Stimulated activated CD8-positive, alpha-beta memory T cell treated with anti-CD3 and anti-CD28 coated beads, Interleukin-12 subunit alpha, Interleukin-12 subunit beta, amount 100 ng/mL, for 4 hours (primary cell): ENCODE measurements at regions not wholly inside any gene's neighbourhood (a gene's known extent, or its start where the extent isn't known, plus 50 kb on each side); places are given as distances from the start of the nearest gene placed in this dataset.
A peak's percentile ranks its signal among the peaks of the same experiment; 100 is the strongest.
"Not testable (repeated sequence)": the region's sequence is repeated elsewhere in the genome, so short reads cannot be mapped to it uniquely, and the experiment has no call there.

Experiments used
- DNase-seq: peaks from one replicate; pipeline ENCODE4 v3.0.0-alpha.2; 2020; ENCODE audit warnings: low read depth

DNA sequence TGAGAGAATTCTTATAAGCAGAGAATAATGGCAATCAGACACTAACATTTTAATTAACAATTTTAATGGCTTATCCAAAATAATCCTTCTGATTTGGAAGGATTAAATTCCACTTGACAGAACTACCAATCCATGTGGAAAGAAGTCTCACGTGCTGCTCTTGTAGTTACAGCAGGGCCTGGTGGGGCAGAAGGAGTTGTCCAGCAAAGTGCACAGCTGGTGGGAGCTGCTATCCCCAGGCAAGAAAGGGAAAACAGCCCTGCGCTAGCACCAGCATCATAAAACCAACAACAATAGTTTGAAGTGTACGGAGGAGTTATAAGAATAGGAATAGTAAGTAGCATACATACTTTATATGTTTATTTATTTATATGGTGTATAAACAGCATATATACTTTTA is 127.4 kb upstream of the TRIM2 start:
- no peak for DNase-seq

DNA sequence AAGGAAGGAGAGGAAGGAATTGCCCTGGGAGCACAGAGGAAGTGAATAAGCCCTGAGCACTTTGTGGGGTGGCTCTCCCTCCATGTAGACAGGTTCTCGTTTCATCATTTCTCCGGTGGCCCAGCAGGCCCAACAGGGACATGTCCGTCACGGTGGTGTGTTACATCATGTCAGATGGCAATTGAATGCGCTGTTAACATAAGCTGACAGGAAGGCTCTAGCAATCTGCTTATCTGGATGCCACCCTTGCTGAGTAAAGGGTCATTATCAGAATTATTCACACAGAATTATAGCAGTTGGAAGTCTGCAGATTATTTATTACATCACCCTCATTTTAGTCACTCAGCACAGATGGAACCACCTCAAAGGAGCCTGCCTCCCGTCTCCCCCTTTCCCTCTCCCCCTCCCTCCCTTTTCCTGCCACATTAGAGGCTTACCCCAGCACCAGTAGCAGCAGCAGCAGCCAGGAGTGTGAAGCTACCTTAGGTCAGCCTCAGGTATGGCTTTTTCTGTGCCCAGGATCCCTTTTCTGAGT is 124.3 kb upstream of the TRIM2 start:
- no peak for DNase-seq

DNA sequence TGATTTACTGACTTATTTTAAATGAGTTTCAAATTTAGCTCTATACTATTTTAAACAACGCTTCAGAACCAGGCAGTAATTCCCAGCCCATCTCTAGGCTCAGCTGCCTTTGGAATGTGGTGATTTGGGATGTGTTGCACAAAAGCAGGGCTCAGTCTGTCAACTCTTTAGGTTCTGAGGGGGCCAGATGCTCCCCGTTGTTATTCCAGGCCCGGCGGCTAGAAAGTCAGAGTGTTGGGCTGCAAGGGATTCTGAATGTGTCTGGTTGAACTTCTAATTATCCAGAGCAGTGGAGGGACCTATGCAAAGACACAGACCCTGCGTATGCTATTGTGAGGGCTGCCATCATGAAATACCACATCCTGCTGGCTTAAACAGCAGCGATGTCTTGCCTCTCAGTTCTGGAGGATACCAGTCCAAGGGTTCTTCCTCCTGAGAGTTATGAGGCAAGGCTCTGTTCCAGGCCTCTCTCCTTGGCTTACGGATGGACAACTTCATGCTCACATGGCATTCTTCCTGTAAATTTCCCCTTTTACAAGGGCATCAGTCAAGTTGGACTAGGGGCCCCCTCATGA is 123.2 kb upstream of the TRIM2 start:
- no peak for DNase-seq

DNA sequence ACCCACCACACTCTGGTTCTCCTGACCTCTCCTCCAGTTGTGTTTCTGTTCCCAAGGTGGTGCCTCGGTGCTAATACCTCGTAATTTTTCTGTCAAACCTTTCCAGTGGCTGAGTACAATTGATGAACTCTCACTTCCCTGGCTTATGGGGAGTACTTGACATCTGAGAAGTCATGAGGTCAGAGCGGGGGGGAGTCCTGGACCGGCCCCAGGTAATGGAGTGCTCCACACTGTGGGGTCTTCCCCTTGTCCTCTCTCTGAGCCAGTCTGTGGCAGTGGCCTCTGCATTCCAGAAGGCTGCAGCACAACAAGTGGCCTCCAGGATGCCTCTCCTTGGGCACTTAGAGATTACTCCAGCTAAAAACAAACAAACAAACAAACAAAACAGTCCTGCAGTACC is 122.5 kb upstream of the TRIM2 start:
- no peak for DNase-seq

DNA sequence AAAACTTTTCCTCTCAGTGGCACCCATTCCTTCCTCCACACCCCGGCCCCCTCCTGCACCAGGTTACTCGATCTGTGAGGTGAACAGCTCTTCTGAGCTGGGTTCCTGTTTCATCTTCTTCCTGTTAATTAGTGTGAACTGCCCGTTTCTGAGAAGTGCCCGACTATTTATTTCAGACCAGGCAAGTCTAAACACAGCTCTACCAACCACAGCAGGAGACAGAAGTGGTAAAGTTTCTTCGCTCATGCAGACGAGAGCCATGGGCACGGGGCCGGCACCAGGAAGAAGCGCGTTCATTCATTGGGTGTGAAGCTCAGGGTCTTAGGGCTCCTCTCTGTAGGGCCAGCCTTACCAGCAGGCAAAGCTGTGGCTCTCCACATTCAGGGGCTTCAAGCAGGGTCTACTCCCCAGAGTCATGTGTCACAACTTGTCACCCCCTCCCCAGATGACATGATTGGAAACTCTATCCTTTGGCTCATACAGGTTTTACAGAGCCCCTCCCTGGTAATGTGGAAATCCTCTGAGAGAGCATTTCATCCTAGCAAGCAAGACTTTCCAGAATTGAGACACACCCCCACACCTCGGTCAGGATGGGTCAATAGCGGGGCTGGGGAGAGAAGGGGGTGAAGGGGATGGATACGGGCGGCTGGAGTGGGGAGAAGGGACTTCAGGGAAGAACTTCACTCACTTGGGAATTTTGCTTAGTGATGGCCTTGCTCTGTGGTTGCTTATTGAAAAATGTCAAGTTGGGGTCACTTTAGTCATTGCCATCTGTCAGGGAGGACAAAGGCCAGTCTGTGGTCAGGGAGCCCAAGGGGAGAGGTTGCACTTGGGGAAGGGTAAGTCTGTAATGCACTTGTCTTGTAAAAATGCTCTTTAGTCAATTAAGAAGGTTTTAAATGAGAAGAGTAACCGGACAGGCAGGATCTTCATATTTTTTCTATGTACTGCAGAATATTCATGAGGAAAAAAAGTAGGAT is 121.6 kb upstream of the TRIM2 start:
- no peak for DNase-seq

DNA sequence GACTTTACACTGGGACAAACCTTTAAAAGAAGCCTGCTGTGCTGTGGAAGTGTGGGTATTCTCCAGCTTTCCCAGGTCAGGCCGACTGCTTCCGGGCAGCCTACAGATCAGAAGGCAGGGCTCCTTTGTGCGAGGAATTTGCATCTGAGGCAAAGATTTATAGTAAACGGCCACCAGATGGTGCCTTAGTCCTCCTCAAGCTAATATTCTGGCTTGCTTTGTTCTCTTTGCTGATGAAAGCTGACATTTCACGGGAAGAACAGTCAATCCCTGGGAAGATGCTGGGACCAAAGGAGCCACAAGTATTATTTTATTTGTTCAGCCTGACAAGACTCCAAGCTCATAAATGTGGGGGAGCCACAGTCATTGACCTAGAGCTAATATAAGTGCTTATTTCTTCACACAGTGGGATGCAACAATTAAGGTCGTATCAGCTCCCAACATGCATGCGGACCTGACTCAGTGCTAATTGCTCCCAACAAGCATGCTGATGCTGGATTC is 120.7 kb upstream of the TRIM2 start:
- no peak for DNase-seq

DNA sequence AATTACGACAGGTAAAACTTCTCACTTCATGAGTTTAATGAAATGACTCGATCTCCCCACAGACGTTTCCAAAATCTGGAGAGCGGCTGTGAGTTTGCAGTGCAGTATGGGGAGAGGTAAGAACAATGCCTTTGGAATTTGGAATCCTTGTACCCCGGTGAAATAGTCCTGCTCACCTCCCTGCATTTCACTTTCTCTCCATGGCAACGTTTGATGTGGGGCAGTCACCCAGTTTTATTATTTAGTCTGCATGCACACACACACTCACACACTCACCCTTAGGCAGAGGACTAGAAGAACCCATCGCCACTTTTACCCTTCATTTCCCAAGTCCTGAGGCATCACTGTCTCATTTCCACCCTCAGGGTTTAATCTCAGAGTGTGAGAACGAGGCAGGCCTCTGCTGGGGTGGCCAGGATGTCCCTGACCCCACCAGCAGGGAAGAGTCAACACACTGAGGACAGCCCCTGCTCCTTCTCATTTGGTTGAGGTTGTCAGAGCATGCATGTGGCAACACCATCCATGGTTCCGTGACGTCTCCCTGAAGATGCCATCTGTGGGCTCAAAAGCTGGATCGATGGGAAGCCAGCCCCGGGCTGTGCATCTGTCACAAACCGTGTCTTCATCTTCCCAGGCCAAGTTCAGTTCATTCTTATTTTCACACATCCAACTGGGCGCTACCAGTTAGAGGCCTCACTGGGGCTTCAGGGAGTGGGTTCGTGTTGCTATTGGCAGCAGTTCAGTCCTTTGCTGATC is 119.8 kb upstream of the TRIM2 start:
- DNase-seq = no peak

DNA sequence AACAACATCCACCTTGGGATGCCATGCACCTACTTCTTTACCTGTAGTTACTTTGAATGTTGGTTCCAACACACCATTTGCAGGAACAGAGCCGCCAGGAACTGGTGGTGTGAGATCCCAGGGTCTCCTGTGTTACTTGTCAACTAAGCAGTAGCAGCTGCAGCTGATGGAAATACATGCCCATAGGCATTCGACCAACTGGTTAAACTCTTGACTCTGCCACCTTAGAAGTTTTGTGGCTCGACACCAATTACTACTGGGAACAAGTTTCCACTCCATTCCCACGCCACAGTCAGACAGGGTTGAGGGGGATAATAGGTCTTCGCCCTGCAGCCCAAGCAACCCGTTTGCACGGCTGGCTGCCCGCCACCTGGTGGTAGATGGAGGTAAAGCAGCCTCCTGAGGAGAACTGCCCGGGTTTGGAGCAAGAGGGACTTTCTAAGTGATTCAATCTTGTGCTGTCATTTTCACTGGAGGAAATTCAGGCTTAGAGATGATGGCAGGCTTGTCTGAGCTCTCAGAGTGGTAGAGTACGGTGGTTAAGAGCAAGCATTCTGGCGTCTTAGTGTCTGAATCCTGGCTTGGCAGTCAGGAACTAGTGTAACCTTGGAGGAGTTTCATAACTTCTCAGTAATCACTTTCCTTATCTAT is 119.1 kb upstream of the TRIM2 start:
- peak; percentile 67 for DNase-seq

DNA sequence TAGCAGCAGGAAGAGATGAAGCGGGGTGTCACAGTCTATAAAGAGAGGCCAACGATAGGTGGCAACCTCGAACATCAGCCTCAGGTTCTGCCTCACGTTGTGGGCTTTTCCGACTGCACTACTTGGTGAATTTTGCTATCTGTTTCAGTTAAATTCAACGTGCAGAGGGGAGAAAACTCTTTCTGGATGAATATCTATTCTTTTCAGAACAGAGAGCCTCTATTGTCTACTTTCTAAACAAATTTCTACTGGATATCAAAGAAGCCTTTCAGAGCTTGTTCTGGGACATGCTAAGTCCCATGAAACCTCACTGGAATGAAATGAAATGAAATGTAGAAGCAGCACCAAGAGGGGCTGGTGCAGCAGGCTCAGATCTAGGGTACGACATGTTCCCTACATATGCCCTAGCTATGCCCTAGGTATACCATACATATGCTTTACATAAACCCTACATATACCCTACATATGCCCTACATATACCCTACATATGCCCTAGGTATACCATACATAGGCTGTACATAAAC is 116.5 kb upstream of the TRIM2 start:
- no peak for DNase-seq

DNA sequence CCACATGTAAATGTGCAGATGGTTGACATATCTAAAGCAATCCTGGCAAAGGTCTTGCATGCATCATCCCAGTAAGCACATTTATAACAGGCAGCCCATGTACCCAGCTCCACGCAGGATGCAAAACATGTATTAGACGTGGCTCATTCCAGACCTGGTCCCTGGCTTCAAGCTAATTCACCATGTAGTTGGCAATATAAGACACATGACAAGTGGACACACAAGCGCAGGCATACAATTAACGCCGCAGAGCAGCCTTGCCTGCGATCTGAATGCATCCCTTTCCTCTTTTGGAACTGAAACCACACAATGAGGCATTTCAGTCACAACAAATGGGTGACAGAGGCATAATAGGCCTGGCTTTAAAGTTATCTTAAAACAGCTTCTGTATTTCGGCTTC is 114.5 kb upstream of the TRIM2 start:
- no peak for DNase-seq

DNA sequence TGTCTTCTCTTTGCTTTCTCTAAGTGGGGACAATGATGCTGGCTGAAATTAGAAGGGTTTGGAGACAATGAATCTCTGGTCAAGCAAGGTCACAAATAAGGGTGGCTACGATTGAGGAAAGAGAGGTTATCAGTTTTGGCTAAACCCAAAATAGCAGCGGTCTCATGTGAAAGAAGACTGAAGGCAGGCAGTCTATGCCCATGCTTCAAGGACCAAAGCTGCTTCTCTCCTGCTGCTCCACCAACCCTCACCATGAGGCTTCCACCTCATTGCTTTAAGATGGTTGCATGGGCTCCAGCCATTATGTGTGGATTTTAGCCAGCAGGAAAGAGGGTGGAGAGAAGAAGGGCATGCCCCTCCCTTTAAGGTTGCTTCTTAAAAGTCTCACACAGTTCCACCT is 114.1 kb upstream of the TRIM2 start:
- DNase-seq = no peak

DNA sequence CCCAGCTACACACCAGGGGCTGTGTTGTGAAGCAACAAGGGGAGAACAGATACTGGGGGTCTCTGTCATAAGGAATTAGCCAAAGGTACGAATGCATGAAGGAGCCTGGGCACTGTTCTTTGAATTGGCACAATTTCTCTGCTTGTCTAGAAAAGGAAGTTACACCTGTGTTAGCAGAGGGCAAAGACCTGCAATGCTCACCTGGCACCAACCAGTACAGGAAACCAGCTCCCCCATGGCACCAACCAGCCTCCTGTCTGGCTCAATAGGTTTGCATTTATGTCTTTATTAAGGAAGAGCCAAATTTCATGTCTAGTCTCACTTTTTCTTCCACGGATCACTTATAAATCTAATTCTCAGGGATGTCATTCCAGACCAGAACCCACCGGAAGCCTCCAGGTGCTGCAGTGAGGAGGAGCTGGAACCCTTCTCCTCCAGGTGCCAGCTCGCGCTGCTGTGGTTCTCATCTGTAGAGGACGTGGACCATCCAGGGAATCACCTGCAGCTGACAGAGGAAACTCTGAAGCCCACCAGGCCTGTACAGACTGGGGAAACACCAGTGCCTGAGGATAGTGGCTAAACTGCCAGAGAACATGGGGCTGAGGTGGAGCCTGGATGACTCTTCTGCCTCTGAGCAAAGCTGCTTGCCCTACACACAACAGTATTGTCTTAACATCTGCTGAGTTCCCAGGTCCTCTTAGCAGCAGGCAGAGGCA is 113.4 kb upstream of the TRIM2 start:
- no peak for DNase-seq

DNA sequence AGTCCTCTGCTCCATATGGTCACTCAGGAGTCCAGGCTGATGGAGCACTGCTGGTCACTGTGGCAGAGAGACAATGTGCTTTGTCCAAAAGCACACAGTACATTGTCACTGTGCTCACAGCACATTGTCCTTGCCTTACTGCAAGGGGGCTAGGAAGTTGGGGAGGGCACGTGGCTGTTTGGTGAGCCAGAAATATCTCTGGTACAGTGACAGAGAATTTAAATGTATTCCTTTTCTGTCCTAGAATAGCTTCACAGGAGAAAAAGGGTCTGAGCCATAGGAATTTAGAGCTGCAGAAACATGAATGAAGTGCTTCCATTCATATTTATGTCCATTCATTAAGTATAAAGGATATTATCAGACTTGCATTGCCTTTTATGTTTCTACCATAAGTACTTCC is 110.8 kb upstream of the TRIM2 start:
- DNase-seq = no peak

DNA sequence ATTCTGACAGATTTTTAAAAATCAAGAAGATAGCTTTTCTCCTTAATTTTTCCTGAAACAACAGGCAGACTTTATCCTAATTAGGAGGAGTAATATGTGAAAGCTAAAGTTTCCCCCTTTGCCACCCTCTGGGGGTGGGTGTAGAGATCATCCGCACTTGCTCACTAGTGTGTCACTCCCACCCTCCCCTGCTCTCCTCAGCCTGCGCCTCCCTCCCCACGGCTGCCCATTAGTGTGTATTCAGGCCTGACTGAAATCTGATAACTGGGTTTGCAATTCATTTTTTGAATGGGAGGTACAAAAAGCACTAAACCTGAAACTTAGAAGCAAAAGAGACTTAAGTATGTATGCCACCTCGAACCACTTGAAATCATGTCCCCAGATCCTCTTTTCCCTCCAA is 110.4 kb upstream of the TRIM2 start:
- DNase-seq = no peak

DNA sequence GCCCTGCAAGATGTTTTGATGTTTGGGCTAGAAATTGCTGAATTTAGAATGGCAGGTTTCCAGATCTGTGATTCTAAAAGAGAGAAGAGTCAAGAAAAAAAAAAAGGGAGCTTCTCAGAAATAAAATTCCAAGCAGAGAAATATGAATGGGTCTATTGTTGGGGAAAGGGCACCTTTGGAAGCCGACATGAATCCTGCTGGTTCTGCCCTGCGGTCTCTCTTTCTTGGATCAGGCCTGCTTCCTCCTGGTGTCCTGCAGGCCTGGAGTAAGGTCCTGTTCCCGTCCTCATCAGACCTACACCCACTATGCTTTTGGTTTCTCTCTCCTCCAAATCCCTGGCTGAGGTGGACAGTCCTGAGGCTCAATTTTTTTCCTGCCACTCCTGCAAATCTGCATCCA is 109.8 kb upstream of the TRIM2 start:
- DNase-seq = no peak

DNA sequence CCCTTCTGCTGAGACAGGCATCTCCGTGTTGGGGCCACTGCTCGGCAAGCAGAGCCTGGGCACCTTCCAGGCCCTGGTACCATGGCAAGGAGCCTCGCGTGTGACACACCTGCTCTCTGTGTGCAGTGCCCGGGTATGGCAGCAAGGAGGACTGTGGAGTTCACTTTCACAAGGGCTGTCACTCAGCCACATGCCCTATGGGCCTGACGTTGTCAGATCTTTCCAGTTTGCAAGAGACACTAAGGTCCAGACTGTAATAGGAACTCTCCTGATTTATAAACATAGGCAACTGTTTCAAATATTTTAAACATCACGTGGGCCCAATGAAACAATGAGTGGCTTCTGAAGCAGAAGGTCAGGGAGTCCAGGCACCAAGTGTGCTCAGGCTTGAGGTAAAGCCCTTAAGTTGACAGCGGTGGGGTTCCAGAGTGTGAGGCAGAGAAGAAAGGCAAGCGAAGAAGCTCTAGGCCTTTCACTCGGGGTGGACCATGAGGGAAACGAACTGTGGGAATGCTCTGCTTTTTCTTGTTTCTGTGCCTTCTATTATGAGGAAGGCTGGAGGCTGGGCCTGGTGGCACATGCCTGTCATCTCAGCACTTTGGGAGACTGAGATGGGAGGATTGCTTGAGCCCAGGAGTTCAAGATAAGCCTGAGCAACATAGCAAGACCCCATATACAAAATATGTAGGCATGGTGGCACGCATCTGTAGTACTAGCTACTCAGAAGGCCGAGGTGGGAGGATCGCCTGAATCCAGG is 108.6 kb upstream of the TRIM2 start:
- no peak for DNase-seq

DNA sequence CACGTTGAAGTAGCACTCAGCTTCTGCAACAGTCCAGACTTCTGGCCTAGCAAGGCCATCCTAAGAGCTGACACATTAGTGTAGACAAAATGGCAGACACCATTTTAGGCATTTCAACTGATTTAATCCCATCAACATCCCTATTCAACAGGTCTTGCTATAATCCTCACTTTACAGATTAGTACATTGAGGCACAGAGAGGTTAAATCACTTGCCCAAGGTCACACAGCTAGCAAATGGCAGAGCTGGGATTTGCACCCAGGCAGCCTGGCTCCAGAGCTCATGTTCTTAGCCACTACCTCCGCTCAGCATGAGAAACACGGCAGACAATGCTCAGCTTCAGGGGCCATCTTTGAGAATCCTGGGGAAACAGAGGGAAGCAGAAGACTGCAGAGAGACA is 107.9 kb upstream of the TRIM2 start:
- DNase-seq = no peak

DNA sequence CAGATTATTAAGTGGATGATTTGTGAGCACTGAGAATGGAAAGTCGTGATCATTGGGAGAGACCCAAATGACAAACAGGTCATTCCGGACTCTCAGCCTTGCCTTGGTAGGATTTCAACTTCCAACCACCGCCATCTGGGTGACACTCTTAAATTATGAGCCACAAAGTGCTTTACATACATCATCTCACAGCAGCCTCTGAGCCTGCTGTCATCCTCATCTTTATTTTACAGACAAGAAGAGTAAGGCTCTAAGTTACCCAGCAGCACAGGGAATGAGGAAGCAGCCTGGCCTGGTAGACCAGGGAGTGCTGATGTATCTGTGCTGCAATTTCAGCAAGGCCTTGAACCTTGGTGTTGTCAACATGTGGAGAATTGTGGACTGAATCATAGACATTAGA is 105.8 kb upstream of the TRIM2 start:
- no peak for DNase-seq

DNA sequence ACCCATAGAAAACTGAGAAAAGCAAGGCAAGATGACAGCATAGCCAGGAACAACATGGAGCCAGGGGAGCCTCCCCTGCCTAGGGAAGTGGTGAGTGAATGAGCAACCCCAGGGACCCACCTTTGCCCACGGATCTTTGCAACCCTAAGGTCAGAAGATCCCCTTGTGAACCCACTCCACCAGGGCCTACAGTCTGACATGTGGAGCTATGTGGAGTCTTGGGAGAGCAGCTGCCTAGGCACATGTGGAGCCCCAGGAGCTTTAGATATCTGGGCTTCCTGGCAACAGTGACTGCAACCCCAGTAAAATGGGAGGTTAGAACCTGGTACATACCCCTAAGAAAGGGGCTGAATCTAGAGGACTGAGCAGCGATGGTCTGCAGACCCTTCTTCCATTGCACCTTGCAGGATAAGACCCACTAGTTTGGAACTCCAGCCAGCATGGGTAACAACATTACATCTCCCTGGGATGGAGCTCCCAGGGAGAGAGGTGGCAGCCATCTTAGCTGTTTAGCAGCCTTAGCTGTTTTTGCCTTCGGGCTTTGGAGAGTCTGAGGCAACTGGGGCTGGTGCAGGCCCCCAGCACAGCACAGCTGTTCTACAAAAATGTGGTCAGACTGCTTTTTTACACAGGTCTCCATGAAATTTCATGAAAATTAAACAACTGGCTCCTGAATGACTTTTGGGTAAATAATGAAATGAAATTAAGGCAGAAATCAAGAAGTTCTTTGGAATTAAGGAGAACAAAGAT is 104.7 kb upstream of the TRIM2 start:
- no peak for DNase-seq

DNA sequence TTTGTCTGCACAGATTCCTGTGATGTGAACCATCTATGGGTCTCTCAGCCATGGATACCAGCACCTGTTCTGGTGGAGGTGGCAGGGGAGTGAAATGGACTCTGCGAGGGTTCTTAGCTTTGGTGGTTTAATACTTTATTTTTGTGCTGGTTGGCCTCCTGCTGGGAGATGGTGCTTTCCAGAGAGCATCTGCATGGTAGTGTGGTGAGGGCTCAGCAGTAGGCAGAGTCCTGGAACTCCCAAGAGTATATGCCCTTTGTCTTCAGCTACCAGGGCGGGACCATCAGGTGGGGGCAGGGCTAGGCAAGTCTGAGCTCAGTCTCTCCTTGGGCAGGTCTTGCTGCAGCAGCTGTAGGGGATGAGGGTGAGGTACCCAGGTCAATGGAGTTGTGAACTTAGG is 97.5 kb upstream of the TRIM2 start:
- DNase-seq = not testable (repeated sequence)
